ENCODE measurements at regions not wholly inside any gene's neighbourhood (a gene's known extent, or its start where the extent isn't known, plus 50 kb on each side); places are given as distances from the start of the nearest gene placed in this dataset.

DNA sequence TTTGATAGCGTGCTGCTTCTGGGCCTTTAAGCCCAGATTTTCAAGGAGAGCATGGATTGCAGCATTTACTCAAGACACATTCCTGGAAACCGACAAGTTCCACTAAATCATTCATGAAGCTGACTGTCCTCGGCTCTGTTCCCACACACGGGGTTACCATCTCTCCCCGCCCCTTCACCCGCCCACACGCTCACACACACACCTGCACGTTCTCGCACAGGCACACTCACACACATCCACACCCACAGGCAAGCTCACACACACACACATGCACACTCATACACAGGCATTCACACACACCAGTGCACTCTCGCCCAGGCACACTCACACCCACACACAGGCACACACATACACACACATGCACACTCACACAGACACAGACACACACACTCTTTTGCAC is 150.0 kb upstream of the AGAP1 start:
- no peaks in the 10 kb centered on the region for H3K9me3 ChIP-seq (replicated peaks; ENCODE audit: insufficient read depth, low read length)

DNA sequence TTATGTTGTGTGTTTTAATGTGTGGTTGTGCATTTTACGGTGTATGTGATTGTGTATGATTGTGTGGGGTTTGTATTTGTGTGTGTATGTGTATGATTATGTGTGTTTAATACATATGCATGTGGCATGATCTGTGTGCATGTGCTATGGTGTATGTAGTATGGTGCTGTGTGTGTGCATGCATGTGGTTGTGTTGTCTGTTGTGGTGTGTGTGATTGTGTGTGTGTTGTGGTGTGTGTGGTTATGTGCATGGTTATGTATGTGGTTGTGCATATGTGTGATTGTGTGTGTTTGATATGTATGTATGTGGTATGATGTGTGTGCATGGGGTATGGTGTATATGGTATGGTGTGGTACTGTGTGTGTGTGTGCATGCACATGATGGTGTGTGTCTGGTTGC is 148.1 kb upstream of the AGAP1 start:
- H3K4me2 ChIP-seq (ENCODE audit: low read depth, low read length) = no peak overlapping the region
- no peaks in the 10 kb centered on the region for H3K27me3 ChIP-seq (replicated peaks; ENCODE audit: insufficient read depth, low read length)
- H3K27ac ChIP-seq (ENCODE audit: low read length) = no peak overlapping the region
- H3K4me3 ChIP-seq (ENCODE audit: low read length) = no peak overlapping the region
- no peak for DNase-seq
- no peak overlapping the region for H2AFZ ChIP-seq (ENCODE audit: low read length)
- no peaks in the 10 kb centered on the region for H3K79me2 ChIP-seq (ENCODE audit: low read length)
- no peaks in the 10 kb centered on the region for H3K9me3 ChIP-seq (replicated peaks; ENCODE audit: insufficient read depth, low read length)
- H4K20me1 ChIP-seq (ENCODE audit: insufficient read depth, low read length) = no peaks in the 10 kb centered on the region
- H3K36me3 ChIP-seq (replicated peaks; ENCODE audit: insufficient read depth, low read length) = no peaks in the 10 kb centered on the region
- H3K4me1 ChIP-seq (ENCODE audit: low read length) = no peaks in the 10 kb centered on the region
- no peaks in the 10 kb centered on the region for H3F3A ChIP-seq (ENCODE audit: insufficient read depth, low read length)
- H3K9ac ChIP-seq (ENCODE audit: low read length) = no peak overlapping the region
- TF ChIP-seq EZH2phosphoT487 (IDR thresholded peaks at IDR 0.05; ENCODE audit: low read length) (no peak), EZH2 (optimal IDR thresholded peaks at IDR 0.05; ENCODE audit: low read depth, low read length) (no peak)
- TF ChIP-seq, protein P1, sequence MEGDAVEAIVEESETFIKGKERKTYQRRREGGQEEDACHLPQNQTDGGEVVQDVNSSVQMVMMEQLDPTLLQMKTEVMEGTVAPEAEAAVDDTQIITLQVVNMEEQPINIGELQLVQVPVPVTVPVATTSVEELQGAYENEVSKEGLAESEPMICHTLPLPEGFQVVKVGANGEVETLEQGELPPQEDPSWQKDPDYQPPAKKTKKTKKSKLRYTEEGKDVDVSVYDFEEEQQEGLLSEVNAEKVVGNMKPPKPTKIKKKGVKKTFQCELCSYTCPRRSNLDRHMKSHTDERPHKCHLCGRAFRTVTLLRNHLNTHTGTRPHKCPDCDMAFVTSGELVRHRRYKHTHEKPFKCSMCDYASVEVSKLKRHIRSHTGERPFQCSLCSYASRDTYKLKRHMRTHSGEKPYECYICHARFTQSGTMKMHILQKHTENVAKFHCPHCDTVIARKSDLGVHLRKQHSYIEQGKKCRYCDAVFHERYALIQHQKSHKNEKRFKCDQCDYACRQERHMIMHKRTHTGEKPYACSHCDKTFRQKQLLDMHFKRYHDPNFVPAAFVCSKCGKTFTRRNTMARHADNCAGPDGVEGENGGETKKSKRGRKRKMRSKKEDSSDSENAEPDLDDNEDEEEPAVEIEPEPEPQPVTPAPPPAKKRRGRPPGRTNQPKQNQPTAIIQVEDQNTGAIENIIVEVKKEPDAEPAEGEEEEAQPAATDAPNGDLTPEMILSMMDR (IDR thresholded peaks at IDR 0.05; ENCODE audit: low read length) = no peak
- no peaks in the 10 kb centered on the region for H3K9me2 ChIP-seq (replicated peaks; ENCODE audit: insufficient read depth, low read length)

More for the DNA sequence above, 150.0 kb upstream of the AGAP1 start:
- H3K4me1 ChIP-seq (ENCODE audit: low read length) = no peaks in the 10 kb centered on the region
- no peaks in the 10 kb centered on the region for H3K9me2 ChIP-seq (replicated peaks; ENCODE audit: insufficient read depth, low read length)
- H3F3A ChIP-seq (ENCODE audit: insufficient read depth, low read length) = no peaks in the 10 kb centered on the region
- no peaks in the 10 kb centered on the region for H4K20me1 ChIP-seq (ENCODE audit: insufficient read depth, low read length)
- H3K79me2 ChIP-seq (ENCODE audit: low read length) = no peaks in the 10 kb centered on the region
- H3K9ac ChIP-seq (ENCODE audit: low read length) = no peak overlapping the region
- no peak overlapping the region for H3K4me3 ChIP-seq (ENCODE audit: low read length)
- H3K4me2 ChIP-seq (ENCODE audit: low read depth, low read length) = no peak overlapping the region
- TF ChIP-seq EZH2 (optimal IDR thresholded peaks at IDR 0.05; ENCODE audit: low read depth, low read length) (no peak), EZH2phosphoT487 (IDR thresholded peaks at IDR 0.05; ENCODE audit: low read length) (no peak)
- TF ChIP-seq, protein P1 (IDR thresholded peaks at IDR 0.05; ENCODE audit: low read length) = no peak
- no peaks in the 10 kb centered on the region for H3K36me3 ChIP-seq (replicated peaks; ENCODE audit: insufficient read depth, low read length)
- DNase-seq = no peak
- H3K27ac ChIP-seq (ENCODE audit: low read length) = no peak overlapping the region
- no peaks in the 10 kb centered on the region for H3K27me3 ChIP-seq (replicated peaks; ENCODE audit: insufficient read depth, low read length)
- H2AFZ ChIP-seq (ENCODE audit: low read length) = no peak overlapping the region

GRCh38 chr2:235347691-235348090 is 146.2 kb upstream of the AGAP1 start:
- H3K4me1 ChIP-seq (ENCODE audit: low read length) = no peaks in the 10 kb centered on the region
- H2AFZ ChIP-seq (ENCODE audit: low read length) = no peak overlapping the region
- no peaks in the 10 kb centered on the region for H3F3A ChIP-seq (ENCODE audit: insufficient read depth, low read length)
- H3K27ac ChIP-seq (ENCODE audit: low read length) = no peak overlapping the region
- H3K79me2 ChIP-seq (ENCODE audit: low read length) = no peaks in the 10 kb centered on the region
- no peaks in the 10 kb centered on the region for H3K27me3 ChIP-seq (replicated peaks; ENCODE audit: insufficient read depth, low read length)
- no peak overlapping the region for H3K4me3 ChIP-seq (ENCODE audit: low read length)
- no peak overlapping the region for H3K4me2 ChIP-seq (ENCODE audit: low read depth, low read length)
- no peaks in the 10 kb centered on the region for H3K9me3 ChIP-seq (replicated peaks; ENCODE audit: insufficient read depth, low read length)
- TF ChIP-seq EZH2phosphoT487 (IDR thresholded peaks at IDR 0.05; ENCODE audit: low read length) = no peak
- TF ChIP-seq EZH2 (optimal IDR thresholded peaks at IDR 0.05; ENCODE audit: low read depth, low read length) = no peak
- TF ChIP-seq, protein P1 (IDR thresholded peaks at IDR 0.05; ENCODE audit: low read length) = no peak
- no peak overlapping the region for H3K9ac ChIP-seq (ENCODE audit: low read length)
- no peaks in the 10 kb centered on the region for H3K36me3 ChIP-seq (replicated peaks; ENCODE audit: insufficient read depth, low read length)
- H4K20me1 ChIP-seq (ENCODE audit: insufficient read depth, low read length) = no peaks in the 10 kb centered on the region
- no peak for DNase-seq
- no peaks in the 10 kb centered on the region for H3K9me2 ChIP-seq (replicated peaks; ENCODE audit: insufficient read depth, low read length)

Data from MM.1S (cell line).